K562 (cell line): ENCODE measurements at regions not wholly inside any gene's neighbourhood (a gene's known extent, or its start where the extent isn't known, plus 50 kb on each side); places are given as distances from the start of the nearest gene placed in this dataset.

Experiments
- ATAC-seq: fragments of 200-7000 bp; cut with Tn5 transposase; 3 replicates; pipeline ENCODE4 v1.9.1; 2020; ENCODE audit warnings: moderate library complexity
- BruUV-seq: library from RNA; stranded (reverse); fragments of 400-500 nt; replicated peaks from 2 replicates; lab custom pipeline; 2021; lab: Mats Ljungman, UMichigan
- CTCF ChIA-PET: fragments of 300-600 bp; formaldehyde crosslinking; extraction: SDS; loops from one replicate; lab custom pipeline; 2021; ENCODE audit warnings: low intra/inter-chr PET ratio; lab: Yijun Ruan, JAX
- POLR2A ChIA-PET: fragments of 300-600, 350-650 bp; sonication (Branson Sonifier 250); formaldehyde crosslinking; extraction: SDS; loops from one replicate; lab custom pipeline; 2021; ENCODE audit warnings: antibody characterized with exemption, inconsistent platforms; lab: Yijun Ruan, JAX
- DNase-seq, 4 experiments: peaks; one replicate each; pipeline versions ENCODE4 v3.0.0 to v3.0.0-alpha.2; 2011 to 2018; ENCODE audit warnings: low spot score in 3 of 4, mixed read lengths in 3 of 4; ENCODE audit errors: extremely low read depth in 1 of 4
- FAIRE-seq: peaks from 2 replicates; lab custom pipeline; 2011; peaks lifted over from hg19 to GRCh38; lab: Jason Lieb, UNC
- H2AFZ ChIP-seq: 2 replicates; pipeline ENCODE4 v1.6.0; 2011; ENCODE audit warnings: low read depth, low read length, control low read depth, inconsistent platforms
- H3K27ac ChIP-seq: fragments of 200-600 bp; 3 replicates; pipeline ENCODE4 v1.8.0; 2011; ENCODE audit warnings: low read depth, mild to moderate bottlenecking, control low read depth, inconsistent platforms, low read length, moderate library complexity, mixed read lengths; ENCODE audit errors: extremely low read depth
- H3K27me3 ChIP-seq, 2 experiments: fragments of 300-600 bp in 1 of 2; 2 replicates in 1 of 2; 3 replicates in 1 of 2; pipeline versions ENCODE4 v1.6.0 to v1.8.0; 2011; ENCODE audit warnings: inconsistent platforms in 2 of 2, low read length in 2 of 2, mild to moderate bottlenecking in 1 of 2, mixed read lengths in 1 of 2, moderate library complexity in 1 of 2; ENCODE audit not compliant: control insufficient read depth in 2 of 2, insufficient read depth in 2 of 2
- H3K36me3 ChIP-seq: fragments of 300-600 bp; 3 replicates; pipeline ENCODE4 v1.8.0; 2011; ENCODE audit warnings: mild to moderate bottlenecking, low read length, inconsistent platforms; ENCODE audit not compliant: control insufficient read depth, insufficient read depth
- H3K4me1 ChIP-seq, 2 experiments: fragments of 200-600 bp in 1 of 2; replicated peaks in 1 of 2; 2 replicates in 1 of 2; 3 replicates in 1 of 2; pipeline versions ENCODE4 v1.5.1 to v1.8.0; 2011; ENCODE audit warnings: inconsistent platforms in 2 of 2, low read length in 2 of 2, mild to moderate bottlenecking in 1 of 2, mixed read lengths in 1 of 2, moderate library complexity in 1 of 2; ENCODE audit not compliant: control insufficient read depth in 2 of 2, insufficient read depth in 2 of 2
- H3K4me2 ChIP-seq: 2 replicates; pipeline ENCODE4 v1.6.1; 2011; ENCODE audit warnings: low read length, control low read depth, inconsistent platforms, mixed read lengths; ENCODE audit not compliant: insufficient read depth
- H3K4me3 ChIP-seq: fragments of 200-600 bp; sonication (generic), shearing (Covaris generic); 2 replicates; pipeline ENCODE4 v1.5.1; 2016; ENCODE audit warnings: control low read depth, inconsistent platforms
- H3K79me2 ChIP-seq: fragments of 200-600 bp; 3 replicates; pipeline ENCODE4 v1.8.0; 2011; ENCODE audit warnings: low read length, inconsistent platforms; ENCODE audit not compliant: control insufficient read depth, insufficient read depth
- H3K9ac ChIP-seq, 2 experiments: 2 replicates each; pipeline versions ENCODE4 v1.6.0 to v1.6.1; 2011; ENCODE audit warnings: low read depth in 2 of 2, low read length in 2 of 2, control low read depth in 1 of 2, inconsistent platforms in 1 of 2, mild to moderate bottlenecking in 1 of 2, mixed read lengths in 1 of 2; ENCODE audit not compliant: insufficient read depth in 1 of 2
- H3K9me1 ChIP-seq: one replicate; pipeline ENCODE4 v1.6.0; 2011; ENCODE audit warnings: inconsistent platforms, mild to moderate bottlenecking, low read length, moderate library complexity; ENCODE audit not compliant: control insufficient read depth, insufficient read depth
- H3K9me3 ChIP-seq: replicated peaks from 2 replicates; pipeline ENCODE4 v1.5.1; 2011; ENCODE audit warnings: low read depth, low read length, inconsistent platforms; ENCODE audit not compliant: control insufficient read depth, insufficient read depth
- H4K20me1 ChIP-seq: replicated peaks from 2 replicates; pipeline ENCODE4 v1.6.1; 2011; ENCODE audit warnings: low read length, inconsistent platforms, mixed read lengths; ENCODE audit not compliant: control insufficient read depth, insufficient read depth
- ARID2 ChIP-seq: fragments of 450-650 bp; IDR thresholded peaks from 2 replicates; pipeline ENCODE4 v1.6.1; 2017; ENCODE audit warnings: antibody characterized with exemption, mild to moderate bottlenecking
- KAT7 ChIP-seq: sonication (generic); formaldehyde crosslinking; IDR thresholded peaks from 2 replicates; pipeline ENCODE4 v1.8.0; 2022; ENCODE audit warnings: missing genetic modification reagents, mild to moderate bottlenecking, borderline replicate concordance
- PHB ChIP-seq: fragments of 250-450 bp; sonication (Bioruptor Pico); IDR thresholded peaks from 2 replicates; pipeline ENCODE4 v1.5.0; 2021
- SMARCA5 ChIP-seq: fragments of 450-650 bp; IDR thresholded peaks from 2 replicates; pipeline ENCODE4 v1.6.1; 2016
- SMARCC2 ChIP-seq: fragments of 450-650 bp; IDR thresholded peaks from 2 replicates; pipeline ENCODE4 v1.6.1; 2017; ENCODE audit warnings: antibody characterized with exemption, moderate library complexity, mild to moderate bottlenecking, low read depth
- TBL1XR1 ChIP-seq, 2 experiments: IDR thresholded peaks; 2 replicates each; pipeline ENCODE4 v1.6.1; 2012; ENCODE audit warnings: improper control_type of control experiment in 2 of 2, low read length in 2 of 2, mild to moderate bottlenecking in 1 of 2
- THAP7 ChIP-seq: fragments of 250-450 bp; sonication (Bioruptor Pico); IDR thresholded peaks from 2 replicates; pipeline ENCODE4 v1.5.0; 2021
- WHSC1 ChIP-seq: IDR thresholded peaks from one replicate; pipeline ENCODE4 v1.6.1; 2012; ENCODE audit warnings: low read length, control low read depth, inconsistent platforms
- ZNF197 ChIP-seq: fragments of 200-800 bp; sonication (Bioruptor generic); IDR thresholded peaks from 2 replicates; pipeline ENCODE4 v1.6.1; 2016; ENCODE audit warnings: low read depth, missing genetic modification characterization, missing compliant biosample characterization
- WGBS: fragments of 100-300 bp; shearing (Covaris generic); methylation state at CpG from one replicate; pipeline ENCODE4 v1.1.6; 2016; ENCODE audit warnings: low coverage, mixed read lengths; ENCODE audit not compliant: insufficient coverage; ENCODE audit errors: missing lambda C conversion rate; 5-methylcytosine and 5-hydroxymethylcytosine counted together
- in situ Hi-C: fragments of 300-500 bp; cut with MboI; formaldehyde crosslinking; loops from 4 replicates; pipeline ENCODE4 v1.15.0; 2018; ENCODE audit warnings: inconsistent platforms, mixed read lengths
- intact Hi-C: fragments of 100-400 bp; cut with micrococcal nuclease; formaldehyde crosslinking; loops from 2 replicates; pipeline ENCODE4 v1.14.2; 2022
- TF ChIP-seq, protein P1 (sequence below): fragments of 250-450 bp; sonication (Bioruptor Pico); IDR thresholded peaks from 2 replicates; pipeline ENCODE4 v1.4.0; 2020

GRCh38 chr5:99621772-99622681 is 693.2 kb upstream of the CHD1 start:
- CTCF ChIA-PET = no interaction called here
- no peaks in the 10 kb centered on the region for H3K9me1 ChIP-seq
- POLR2A ChIA-PET = no interaction called here
- under 1% methylated on average over 12 of the region's 12 CpGs for WGBS
- intact Hi-C loops (no loop called here), in situ Hi-C loops (no loop called here)
- H3K9ac ChIP-seq = no peak overlapping the region
- H2AFZ ChIP-seq = no peak overlapping the region
- H3K36me3 ChIP-seq = no peaks in the 10 kb centered on the region
- H3K4me1 ChIP-seq = no peaks in the 10 kb centered on the region
- DNase-seq (no peak), FAIRE-seq (no peak), ATAC-seq (no peak)
- no TSS peak for BruUV-seq
- H3K9me3 ChIP-seq = 0 out of 2 replicates have a peak, but pooled peaks cover 1% of the 10 kb centered on the region
- H3K27ac ChIP-seq = no peak overlapping the region
- H3K4me2 ChIP-seq = no peak overlapping the region
- H4K20me1 ChIP-seq = no peaks in the 10 kb centered on the region
- no peaks in the 10 kb centered on the region for H3K27me3 ChIP-seq
- no peak overlapping the region for H3K4me3 ChIP-seq
- no peaks in the 10 kb centered on the region for H3K79me2 ChIP-seq
- no peak for TF ChIP-seq ZNF197 (CRISPR knock-in tag)

DNA sequence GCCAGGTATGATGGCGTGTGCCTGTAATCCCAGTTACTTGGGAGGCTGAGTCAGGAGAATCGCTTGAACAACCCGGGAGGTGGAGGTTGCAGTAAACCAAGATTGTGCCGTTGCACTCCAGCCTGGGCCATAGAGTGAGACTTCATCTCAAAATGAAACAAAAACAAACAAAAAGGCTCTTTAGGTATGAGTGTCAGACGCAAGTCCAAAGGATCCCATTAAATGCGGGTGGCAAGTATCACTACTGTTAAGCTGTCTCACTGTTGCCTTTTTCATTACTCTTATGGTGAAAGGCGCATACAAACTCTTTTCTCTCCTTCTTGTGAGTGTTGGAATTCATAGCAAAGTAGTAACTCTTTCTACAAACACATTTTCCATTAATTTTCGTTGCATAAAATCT is 688.5 kb upstream of the CHD1 start:
- no peak overlapping the region for H3K27ac ChIP-seq
- H2AFZ ChIP-seq = no peak overlapping the region
- in situ Hi-C loops (no loop called here), intact Hi-C loops (no loop called here)
- no peak for FAIRE-seq
- no TSS peak for BruUV-seq
- H3K27me3 ChIP-seq = no peaks in the 10 kb centered on the region
- H3K4me2 ChIP-seq = no peak overlapping the region
- ChIA-PET CTCF (no interaction called here), POLR2A (no interaction called here)
- H3K79me2 ChIP-seq = no peaks in the 10 kb centered on the region
- no peaks in the 10 kb centered on the region for H4K20me1 ChIP-seq
- no peaks in the 10 kb centered on the region for H3K4me1 ChIP-seq
- no peak for DNase-seq
- no peaks in the 10 kb centered on the region for H3K36me3 ChIP-seq
- WGBS = 0% methylated on average over 8 of the region's 8 CpGs
- H3K4me3 ChIP-seq = no peak overlapping the region
- H3K9ac ChIP-seq = no peak overlapping the region
- no peaks in the 10 kb centered on the region for H3K9me1 ChIP-seq
- no peak for TF ChIP-seq SMARCC2
- no peak for TF ChIP-seq THAP7 (CRISPR knock-in tag)
- no peak for TF ChIP-seq SMARCA5
- no peak for TF ChIP-seq WHSC1
- TF ChIP-seq TBL1XR1 (IDR thresholded peaks at IDR 0.05; ENCODE audit: low read length in 2 of 2) = no peak
- TF ChIP-seq KAT7 (CRISPR knock-in tag) = no peak
- TF ChIP-seq, protein P1, sequence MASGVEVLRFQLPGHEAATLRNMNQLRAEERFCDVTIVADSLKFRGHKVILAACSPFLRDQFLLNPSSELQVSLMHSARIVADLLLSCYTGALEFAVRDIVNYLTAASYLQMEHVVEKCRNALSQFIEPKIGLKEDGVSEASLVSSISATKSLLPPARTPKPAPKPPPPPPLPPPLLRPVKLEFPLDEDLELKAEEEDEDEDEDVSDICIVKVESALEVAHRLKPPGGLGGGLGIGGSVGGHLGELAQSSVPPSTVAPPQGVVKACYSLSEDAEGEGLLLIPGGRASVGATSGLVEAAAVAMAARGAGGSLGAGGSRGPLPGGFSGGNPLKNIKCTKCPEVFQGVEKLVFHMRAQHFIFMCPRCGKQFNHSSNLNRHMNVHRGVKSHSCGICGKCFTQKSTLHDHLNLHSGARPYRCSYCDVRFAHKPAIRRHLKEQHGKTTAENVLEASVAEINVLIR (CRISPR knock-in tag) = no peak
- TF ChIP-seq PHB (CRISPR knock-in tag) = no peak
- no peak for TF ChIP-seq ARID2
- no peak for ATAC-seq
- H3K9me3 ChIP-seq = 0 out of 2 replicates have a peak, but pooled peaks cover 1% of the 10 kb centered on the region
